Hepatocyte (in vitro differentiated cells): ENCODE measurements at regions not wholly inside any gene's neighbourhood (a gene's known extent, or its start where the extent isn't known, plus 50 kb on each side); places are given as distances from the start of the nearest gene placed in this dataset.

ENCODE experiments used
- DNase-seq: peaks from one replicate; pipeline ENCODE4 v3.0.0-alpha.2; 2016; ENCODE audit warnings: low spot score
- H2AFZ ChIP-seq: fragments of 200-600 bp; sonication (generic); 2 replicates; pipeline ENCODE4 v1.6.0; 2016; ENCODE audit warnings: antibody characterized with exemption, mild to moderate bottlenecking
- H3K27ac ChIP-seq: fragments of 200-600 bp; sonication (generic); 2 replicates; pipeline ENCODE4 v1.5.1; 2016; ENCODE audit warnings: mild to moderate bottlenecking
- H3K27me3 ChIP-seq: fragments of 200-600 bp; sonication (generic); 2 replicates; pipeline ENCODE4 v1.6.1; 2016
- H3K36me3 ChIP-seq: fragments of 200-600 bp; sonication (generic); replicated peaks from 2 replicates; pipeline ENCODE4 v1.5.1; 2016; ENCODE audit warnings: low read depth; ENCODE audit not compliant: insufficient read depth
- H3K4me1 ChIP-seq: fragments of 200-600 bp; sonication (generic); 2 replicates; pipeline ENCODE4 v1.5.1; 2016; ENCODE audit warnings: mild to moderate bottlenecking, moderate library complexity; ENCODE audit not compliant: insufficient read depth
- H3K4me2 ChIP-seq: fragments of 200-600 bp; sonication (generic); 2 replicates; pipeline ENCODE4 v1.6.0; 2016
- H3K4me3 ChIP-seq: fragments of 200-600 bp; sonication (generic); 2 replicates; pipeline ENCODE4 v1.5.1; 2016; ENCODE audit warnings: mild to moderate bottlenecking
- H3K79me2 ChIP-seq: fragments of 200-600 bp; sonication (generic); 2 replicates; pipeline ENCODE4 v1.6.0; 2017; ENCODE audit warnings: mild to moderate bottlenecking
- H3K9me2 ChIP-seq: fragments of 200-600 bp; sonication (generic); replicated peaks from 2 replicates; pipeline ENCODE4 v1.6.0; 2017; ENCODE audit warnings: mild to moderate bottlenecking; ENCODE audit not compliant: insufficient read depth
- H3K9me3 ChIP-seq: fragments of 200-600 bp; sonication (generic); 2 replicates; pipeline ENCODE4 v1.5.1; 2016; ENCODE audit warnings: low read depth, mild to moderate bottlenecking
- H4K20me1 ChIP-seq: fragments of 200-600 bp; sonication (generic); 2 replicates; pipeline ENCODE4 v1.6.0; 2016; ENCODE audit warnings: mild to moderate bottlenecking; ENCODE audit not compliant: insufficient read depth, poor library complexity, severe bottlenecking
- EZH2 ChIP-seq: fragments of 200-600 bp; sonication (generic); IDR thresholded peaks from 2 replicates; pipeline ENCODE4 v1.6.1; 2016; ENCODE audit warnings: antibody characterized with exemption, mild to moderate bottlenecking, borderline replicate concordance
- EZH2phosphoT487 ChIP-seq: fragments of 200-600 bp; sonication (generic); IDR thresholded peaks from one replicate; pipeline ENCODE4 v1.6.1; 2018; ENCODE audit warnings: antibody characterized with exemption, mild to moderate bottlenecking, low read depth, moderate library complexity; ENCODE audit not compliant: unreplicated experiment, severe bottlenecking
- WGBS: methylation state at CpG from one replicate; pipeline ENCODE4 v1.1.6; 2016; ENCODE audit warnings: low lambda C conversion rate; ENCODE audit errors: missing lambda C conversion rate; 5-methylcytosine and 5-hydroxymethylcytosine counted together
- TF ChIP-seq, protein P1 (sequence below): fragments of 200-600 bp; sonication (generic); IDR thresholded peaks from 2 replicates; pipeline ENCODE4 v1.5.1; 2016; ENCODE audit warnings: antibody characterized with exemption, mild to moderate bottlenecking; ENCODE audit not compliant: poor library complexity

DNA sequence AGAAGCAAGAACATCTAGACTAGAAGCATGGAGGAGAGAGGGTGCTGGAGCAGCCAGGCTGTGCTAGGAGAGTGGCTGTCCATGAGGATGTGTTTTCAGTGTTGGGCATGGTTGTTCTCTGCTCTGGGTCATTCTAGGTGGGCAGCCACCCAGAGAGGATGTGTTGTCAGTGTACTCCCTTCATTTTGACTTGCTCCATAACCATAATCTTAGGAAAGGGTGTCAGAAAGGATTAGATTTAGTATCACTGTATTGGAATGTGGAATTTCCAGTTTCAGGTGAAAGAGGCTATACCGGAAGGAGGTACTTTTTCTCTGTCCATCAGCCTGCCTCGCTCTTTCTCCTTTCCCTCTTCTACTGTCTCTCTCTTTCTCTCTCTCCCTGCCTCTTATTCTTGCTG is 474.5 kb upstream of the PODXL start:
- H3K36me3 ChIP-seq = no peaks in the 10 kb centered on the region
- DNase-seq = peak; percentile 19
- H3K9me2 ChIP-seq = no peaks in the 10 kb centered on the region
- 50% methylated on average over 2 of the region's 2 CpGs for WGBS
- TF ChIP-seq EZH2phosphoT487 (no peak), EZH2 (no peak)
- TF ChIP-seq, protein P1, sequence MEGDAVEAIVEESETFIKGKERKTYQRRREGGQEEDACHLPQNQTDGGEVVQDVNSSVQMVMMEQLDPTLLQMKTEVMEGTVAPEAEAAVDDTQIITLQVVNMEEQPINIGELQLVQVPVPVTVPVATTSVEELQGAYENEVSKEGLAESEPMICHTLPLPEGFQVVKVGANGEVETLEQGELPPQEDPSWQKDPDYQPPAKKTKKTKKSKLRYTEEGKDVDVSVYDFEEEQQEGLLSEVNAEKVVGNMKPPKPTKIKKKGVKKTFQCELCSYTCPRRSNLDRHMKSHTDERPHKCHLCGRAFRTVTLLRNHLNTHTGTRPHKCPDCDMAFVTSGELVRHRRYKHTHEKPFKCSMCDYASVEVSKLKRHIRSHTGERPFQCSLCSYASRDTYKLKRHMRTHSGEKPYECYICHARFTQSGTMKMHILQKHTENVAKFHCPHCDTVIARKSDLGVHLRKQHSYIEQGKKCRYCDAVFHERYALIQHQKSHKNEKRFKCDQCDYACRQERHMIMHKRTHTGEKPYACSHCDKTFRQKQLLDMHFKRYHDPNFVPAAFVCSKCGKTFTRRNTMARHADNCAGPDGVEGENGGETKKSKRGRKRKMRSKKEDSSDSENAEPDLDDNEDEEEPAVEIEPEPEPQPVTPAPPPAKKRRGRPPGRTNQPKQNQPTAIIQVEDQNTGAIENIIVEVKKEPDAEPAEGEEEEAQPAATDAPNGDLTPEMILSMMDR = no peak
- H3K27ac ChIP-seq = no peak overlapping the region
- no peaks in the 10 kb centered on the region for H3K27me3 ChIP-seq
- no peaks in the 10 kb centered on the region for H4K20me1 ChIP-seq
- no peaks in the 10 kb centered on the region for H3K9me3 ChIP-seq
- H2AFZ ChIP-seq = no peak overlapping the region
- no peaks in the 10 kb centered on the region for H3K79me2 ChIP-seq
- H3K4me2 ChIP-seq = no peak overlapping the region
- no peak overlapping the region for H3K4me3 ChIP-seq
- H3K4me1 ChIP-seq = peaks cover 15% of the 10 kb centered on the region

DNA sequence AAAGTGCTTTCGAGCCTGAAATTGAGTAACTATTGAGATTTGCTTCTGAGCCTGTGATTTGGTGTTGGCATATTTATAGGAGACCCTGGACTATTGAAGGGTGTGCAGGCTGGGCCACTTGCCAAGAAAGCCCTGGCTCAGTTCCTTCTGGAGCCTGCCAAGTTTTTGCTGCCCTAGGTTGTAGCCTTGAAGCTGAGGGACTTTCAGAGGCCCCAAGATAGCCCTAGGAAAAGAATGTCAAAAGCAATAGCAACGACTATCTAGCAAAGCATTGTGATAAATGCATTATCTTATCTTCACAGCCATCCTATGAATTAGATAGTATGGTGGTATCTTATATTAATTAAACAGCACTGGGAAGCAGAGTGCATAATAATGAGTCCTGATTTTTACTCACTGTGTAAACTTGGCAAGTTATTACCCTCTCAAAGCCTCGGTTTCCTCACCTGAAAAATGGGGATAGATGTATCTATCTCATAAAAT is 473.7 kb upstream of the PODXL start:
- H3K27ac ChIP-seq = no peak overlapping the region
- H3K27me3 ChIP-seq = no peaks in the 10 kb centered on the region
- no peaks in the 10 kb centered on the region for H4K20me1 ChIP-seq
- DNase-seq = peak; percentile 28
- no peaks in the 10 kb centered on the region for H3K9me2 ChIP-seq
- no peak overlapping the region for H3K4me3 ChIP-seq
- TF ChIP-seq, protein P1 = no peak
- no peak for TF ChIP-seq EZH2phosphoT487
- TF ChIP-seq EZH2 = no peak
- H3K4me2 ChIP-seq = peak overlapping the region; percentile 8
- H2AFZ ChIP-seq = no peak overlapping the region
- 30% methylated on average over 3 of the region's 3 CpGs for WGBS
- no peaks in the 10 kb centered on the region for H3K36me3 ChIP-seq
- no peaks in the 10 kb centered on the region for H3K9me3 ChIP-seq
- H3K79me2 ChIP-seq = no peaks in the 10 kb centered on the region
- peaks cover 15% of the 10 kb centered on the region for H3K4me1 ChIP-seq

DNA sequence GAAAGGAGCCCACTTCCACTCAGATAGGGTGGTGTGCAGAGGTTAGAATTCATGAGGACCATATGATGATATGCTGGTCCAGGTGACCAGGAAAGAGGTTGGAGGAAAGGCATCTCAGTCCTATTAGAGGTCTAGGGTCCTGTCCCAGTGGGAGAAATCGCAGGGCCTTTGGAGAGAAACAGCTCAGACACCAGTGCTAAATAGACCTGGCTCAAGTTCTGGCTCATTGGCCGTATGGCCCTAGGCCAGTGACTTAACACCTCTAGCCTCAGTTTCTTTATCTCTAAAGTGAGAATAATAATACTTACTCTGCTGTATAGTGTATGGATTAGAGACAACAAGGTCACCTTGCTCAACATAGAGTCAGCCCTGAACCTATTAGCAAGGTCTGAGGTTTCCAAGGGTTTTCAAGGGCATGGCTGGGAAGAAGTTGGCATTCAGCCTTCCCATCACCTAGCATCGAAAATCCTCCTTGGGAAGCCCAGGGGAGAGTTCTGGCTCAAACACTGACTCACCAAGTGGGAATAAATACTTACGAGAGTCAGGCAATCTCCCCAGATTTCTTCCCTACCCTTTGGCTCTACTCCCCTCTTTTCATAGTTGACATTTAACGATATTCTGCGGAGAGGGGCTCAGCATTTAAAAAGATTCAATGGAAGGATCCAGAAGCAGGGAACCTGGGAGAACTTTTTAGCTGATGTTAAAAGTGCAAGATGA is 473.1 kb upstream of the PODXL start:
- Histone ChIP-seq H3K9me3 (no peaks in the 10 kb centered on the region), H3K4me1 (peaks cover 15% of the 10 kb centered on the region), H2AFZ (no peak overlapping the region), H3K27me3 (no peaks in the 10 kb centered on the region), H3K4me3 (no peak overlapping the region), H3K36me3 (no peaks in the 10 kb centered on the region), H3K27ac (no peak overlapping the region), H4K20me1 (no peaks in the 10 kb centered on the region), H3K4me2 (peak overlapping the region; percentile 8), H3K9me2 (no peaks in the 10 kb centered on the region), H3K79me2 (no peaks in the 10 kb centered on the region)
- DNase-seq = no peak
- WGBS = 56% methylated on average over 6 of the region's 6 CpGs
- TF ChIP-seq EZH2 = no peak
- TF ChIP-seq, protein P1 = no peak
- no peak for TF ChIP-seq EZH2phosphoT487
